ENCODE measurements at regions not wholly inside any gene's neighbourhood (a gene's known extent, or its start where the extent isn't known, plus 50 kb on each side); places are given as distances from the start of the nearest gene placed in this dataset.

GRCh38 chr6:137690034-137690433, 177.0 kb upstream of the TNFAIP3 start:
- H3K14ac ChIP-seq (ENCODE audit: insufficient read depth, low read length): no peak overlapping the region
- no peaks in the 10 kb centered on the region for H3K79me2 ChIP-seq (ENCODE audit: insufficient read depth, low read length)
- H4K20me1 ChIP-seq (ENCODE audit: control insufficient read depth, insufficient read depth, insufficient read length): no peaks in the 10 kb centered on the region
- H3K9me3 ChIP-seq (ENCODE audit: control insufficient read depth, low read depth, low read length): no peaks in the 10 kb centered on the region
- H2BK12ac ChIP-seq (ENCODE audit: insufficient read length, low read depth, low read length): no peak overlapping the region
- H3T11ph ChIP-seq (ENCODE audit: low read length): no peak overlapping the region
- H3K27ac ChIP-seq (ENCODE audit: insufficient read length, low read depth, low read length): no peak overlapping the region
- H2BK120ac ChIP-seq (ENCODE audit: low read depth, low read length, poor library complexity, severe bottlenecking): no peak overlapping the region
- DNase-seq: no peak
- H4K8ac ChIP-seq (replicated peaks; ENCODE audit: insufficient read length, low read depth, low read length): no peak overlapping the region
- H3K4me2 ChIP-seq (ENCODE audit: insufficient read depth, insufficient read length, low read length): no peak overlapping the region
- Mint-ChIP-seq H3K4me1 (peaks cover 3% of the 10 kb centered on the region in 2 experiments; a peak in 3 of 4 replicates), H3K4me3 (no peak overlapping the region), H3K27me3 (ENCODE audit: low read depth) (no peaks in the 10 kb centered on the region), H3K9me3 (no peaks in the 10 kb centered on the region), H3K36me3 (ENCODE audit: insufficient read depth in 1 of 3, low read depth in 3 of 3) (no peaks in the 10 kb centered on the region; a peak in 1 of 7 replicates), H3K27ac (no peak overlapping the region)
- H2AFZ ChIP-seq (ENCODE audit: low read length): no peak overlapping the region
- no peak overlapping the region for H2BK20ac ChIP-seq (ENCODE audit: low read depth, low read length, poor library complexity, severe bottlenecking)
- no peaks in the 10 kb centered on the region for H3K79me1 ChIP-seq (ENCODE audit: insufficient read depth, low read depth, low read length, poor library complexity, severe bottlenecking)
- H4K91ac ChIP-seq (ENCODE audit: insufficient read length, low read depth, low read length): no peak overlapping the region
- no peak for TF ChIP-seq CTCF (conservative IDR thresholded peaks at IDR 0.05)
- no peak overlapping the region for H4K5ac ChIP-seq (ENCODE audit: insufficient read length, low read depth, low read length)
- no peak overlapping the region for H3K23ac ChIP-seq (ENCODE audit: insufficient read length, low read depth, low read length)
- H3K4me1 ChIP-seq (ENCODE audit: insufficient read depth, low read length): no peaks in the 10 kb centered on the region
- H3K56ac ChIP-seq (ENCODE audit: insufficient read length, low read depth, low read length): no peak overlapping the region
- no peak overlapping the region for H2AK5ac ChIP-seq (ENCODE audit: insufficient read length, low read length)
- H3K9ac ChIP-seq (ENCODE audit: extremely low read depth, insufficient read length, low read length): no peak overlapping the region
- H3K4ac ChIP-seq (ENCODE audit: low read depth, low read length): no peak overlapping the region
- H2BK15ac ChIP-seq (ENCODE audit: low read depth, low read length): no peak overlapping the region
- H3K27me3 ChIP-seq (ENCODE audit: insufficient read depth, low read length): no peaks in the 10 kb centered on the region
- H3K18ac ChIP-seq (ENCODE audit: insufficient read length, low read depth, low read length): no peak overlapping the region
- H2BK5ac ChIP-seq (ENCODE audit: insufficient read length, low read length): no peak overlapping the region
- H3K23me2 ChIP-seq (ENCODE audit: insufficient read length, low read depth, low read length, poor library complexity, severe bottlenecking): no peaks in the 10 kb centered on the region

Data from H9 (cell line).